HL-60 (cell line): ENCODE measurements at regions not wholly inside any gene's neighbourhood (a gene's known extent, or its start where the extent isn't known, plus 50 kb on each side); places are given as distances from the start of the nearest gene placed in this dataset.

Experiments used
- CTCF ChIP-seq: IDR thresholded peaks from one replicate; pipeline ENCODE4 v1.5.1; 2011; ENCODE audit warnings: low read length, control low read depth, inconsistent platforms; ENCODE audit not compliant: insufficient read depth
- POLR2AphosphoS5 ChIP-seq: IDR thresholded peaks from 2 replicates; pipeline ENCODE4 v1.6.1; 2012; ENCODE audit warnings: low read depth
- REST ChIP-seq: IDR thresholded peaks from 2 replicates; pipeline ENCODE4 v1.6.1; 2012; ENCODE audit warnings: low read depth; ENCODE audit not compliant: insufficient replicate concordance
- SPI1 ChIP-seq: IDR thresholded peaks from 2 replicates; pipeline ENCODE4 v1.6.1; 2012; ENCODE audit warnings: low read depth, mild to moderate bottlenecking, borderline replicate concordance

DNA sequence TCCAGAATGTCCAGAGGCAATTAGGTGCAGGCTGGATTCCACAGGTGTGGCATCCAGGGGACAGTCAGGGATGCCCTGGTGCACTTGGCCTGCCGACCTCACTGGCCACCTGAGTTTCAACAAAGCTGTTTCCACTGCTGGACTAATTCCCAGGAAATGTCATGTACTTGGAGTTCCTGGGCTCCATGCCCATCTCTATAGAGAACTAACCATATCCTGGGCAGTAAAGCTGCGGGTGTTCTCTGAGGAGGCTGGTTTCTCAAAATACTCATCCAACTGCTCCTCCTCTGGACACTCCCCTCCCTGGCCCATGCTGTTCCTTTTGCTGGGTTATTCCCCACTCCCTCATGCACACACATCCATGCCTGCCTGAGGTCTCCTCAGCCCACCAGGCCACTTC lies 161.9 kb upstream of the SKOR2 start:
- TF ChIP-seq CTCF: no peak
- no peak for TF ChIP-seq REST
- TF ChIP-seq SPI1: no peak
- no peak for TF ChIP-seq POLR2AphosphoS5
